ENCODE measurements at regions not wholly inside any gene's neighbourhood (a gene's known extent, or its start where the extent isn't known, plus 50 kb on each side); places are given as distances from the start of the nearest gene placed in this dataset.

DNA sequence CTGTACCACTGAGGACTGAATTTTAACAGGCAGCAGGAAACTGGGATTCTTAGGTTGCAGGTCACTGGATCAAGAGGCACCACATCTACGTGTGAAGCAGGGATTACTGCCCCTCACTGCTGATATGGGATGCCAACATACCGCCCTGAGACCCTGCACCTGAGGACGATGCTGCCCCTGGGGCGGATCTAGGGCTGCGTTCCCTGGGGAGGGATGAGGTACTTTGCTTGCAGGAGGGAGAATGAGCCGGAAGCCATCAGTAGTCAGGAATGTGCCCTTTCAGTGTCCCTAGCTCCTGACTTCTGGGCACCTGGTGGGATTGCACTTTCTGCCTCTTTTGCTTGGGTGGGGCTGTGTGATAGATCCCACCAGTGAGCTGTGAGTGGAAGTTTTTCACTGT is 122.8 kb downstream of the RPLP1 start:
- no peak for DNase-seq (ENCODE audit: low read depth, low spot score)

DNA sequence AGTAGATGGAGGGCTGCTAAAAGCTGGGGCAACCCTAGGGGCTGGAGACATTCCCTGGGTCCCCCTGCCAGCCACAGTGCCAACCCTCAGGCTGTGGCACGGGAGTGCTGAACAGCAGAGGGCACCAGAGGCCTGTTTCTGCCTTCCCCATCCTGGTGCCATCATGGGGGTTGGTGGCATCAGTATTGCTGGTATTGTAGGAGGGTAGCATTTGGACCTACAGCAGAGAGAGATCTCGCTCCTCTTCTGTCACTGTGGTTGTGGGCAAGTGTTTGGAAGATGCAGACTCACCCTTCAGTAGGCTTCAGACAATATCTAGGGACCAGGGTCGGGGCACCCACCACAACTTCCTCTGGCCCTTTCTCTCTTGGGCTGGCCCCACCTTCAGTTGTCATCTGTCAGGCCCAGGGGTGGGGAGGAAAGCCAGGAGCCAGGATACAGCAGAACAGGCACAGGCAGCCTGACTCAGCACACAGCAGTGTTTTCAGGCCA is 123.5 kb downstream of the RPLP1 start:
- no peak for DNase-seq (ENCODE audit: low read depth, low spot score)

DNA sequence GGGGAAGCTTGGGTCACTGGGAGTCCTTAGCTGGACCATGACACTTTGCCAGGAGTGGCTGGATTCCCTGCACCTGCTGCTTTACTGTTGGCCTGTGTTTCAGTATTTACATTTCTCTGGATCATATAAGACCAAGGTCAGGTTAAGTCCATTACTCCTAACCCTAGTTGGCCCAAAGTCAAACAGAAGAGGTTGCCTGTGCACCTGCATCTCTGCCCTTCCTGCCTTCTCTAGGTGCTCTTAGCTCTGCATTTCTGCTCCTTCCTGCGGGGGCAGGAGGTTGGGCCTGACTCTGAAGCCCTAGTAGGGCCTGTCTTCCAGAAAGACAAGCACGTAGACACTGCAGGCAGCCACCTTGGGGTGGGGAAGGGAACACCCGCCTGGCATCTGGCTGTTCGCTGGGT is 124.3 kb downstream of the RPLP1 start:
- no peak for DNase-seq (ENCODE audit: low read depth, low spot score)

DNA sequence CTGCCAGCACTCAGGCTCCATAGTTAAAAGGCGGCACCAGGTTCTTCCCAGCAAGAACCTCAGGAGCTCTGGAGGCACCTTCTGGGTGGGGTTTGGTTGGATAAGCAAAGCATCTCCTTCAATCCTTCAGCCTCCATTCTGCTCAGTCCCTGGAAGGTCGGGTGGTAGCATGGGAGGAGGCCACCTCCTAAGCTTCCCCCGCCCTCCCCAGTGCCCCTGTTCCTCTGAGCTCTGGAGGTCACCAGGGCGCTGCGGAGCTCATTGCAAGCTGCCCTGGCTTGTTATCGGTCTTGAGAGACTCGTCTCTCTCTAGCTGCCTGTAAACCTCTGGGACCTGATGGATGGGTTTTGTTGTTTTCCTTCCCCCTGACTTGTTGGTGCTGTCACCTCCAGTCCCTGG is 124.8 kb downstream of the RPLP1 start:
- no peak for DNase-seq (ENCODE audit: low read depth, low spot score)

DNA sequence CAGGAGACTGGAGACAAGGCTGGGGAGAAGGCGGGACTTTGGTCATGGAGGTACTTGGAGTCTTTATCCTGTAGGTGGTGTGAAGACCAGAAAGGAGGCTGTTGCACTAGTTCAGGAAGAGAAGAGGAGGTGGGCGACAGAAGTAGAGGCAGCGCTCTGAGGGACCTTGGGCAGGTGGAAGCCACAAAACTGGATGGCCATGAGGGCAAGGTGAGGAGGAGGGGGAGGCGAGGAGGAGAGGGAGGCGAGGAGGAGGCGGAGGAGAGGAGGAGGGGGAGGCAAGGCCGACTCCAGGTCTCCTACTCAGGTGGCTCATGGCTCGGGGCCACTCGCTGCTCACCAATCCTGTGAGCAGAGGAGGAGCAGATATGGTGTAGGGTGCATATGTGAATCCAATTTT is 125.6 kb downstream of the RPLP1 start:
- no peak for DNase-seq (ENCODE audit: low read depth, low spot score)

DNA sequence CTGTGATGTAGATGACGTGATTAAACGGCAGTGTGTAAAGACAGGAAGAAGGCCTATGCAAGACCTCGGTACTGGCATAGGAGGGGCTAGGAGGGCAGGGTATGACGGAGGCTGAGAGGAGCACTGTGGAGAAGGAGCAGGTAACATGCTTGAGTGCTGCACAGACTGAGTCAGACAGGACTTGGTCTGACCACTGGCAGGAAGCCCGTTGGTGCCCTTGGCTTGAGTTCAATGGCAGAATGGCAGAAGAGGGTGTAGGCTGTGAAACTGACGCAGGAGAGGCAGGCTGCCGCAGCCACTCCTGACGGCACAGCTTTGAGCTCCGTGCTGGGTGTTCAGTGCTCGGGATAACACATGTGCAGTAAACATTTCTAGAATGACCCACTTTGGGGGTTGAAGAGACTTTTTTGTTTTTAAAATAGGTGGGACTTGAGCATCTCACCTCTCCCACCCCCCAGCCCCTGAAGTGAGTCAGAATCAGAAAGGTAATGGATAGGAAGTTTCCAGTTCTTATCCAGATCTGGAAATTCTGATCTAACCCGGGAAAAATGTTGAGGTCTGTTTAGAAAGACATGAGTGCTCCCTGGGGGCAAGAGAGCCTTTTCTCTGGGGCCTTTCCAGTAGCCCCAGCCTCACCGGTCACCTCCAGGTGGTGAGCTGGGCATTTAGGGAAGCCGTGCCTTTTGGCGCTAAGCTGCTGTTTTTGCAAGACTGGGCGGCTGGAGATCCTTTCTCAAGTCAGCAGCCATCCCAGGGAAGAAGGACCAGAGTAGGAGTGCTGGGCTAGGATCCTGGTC is 126.4 kb downstream of the RPLP1 start:
- DNase-seq (ENCODE audit: low read depth, low spot score) = no peak

DNA sequence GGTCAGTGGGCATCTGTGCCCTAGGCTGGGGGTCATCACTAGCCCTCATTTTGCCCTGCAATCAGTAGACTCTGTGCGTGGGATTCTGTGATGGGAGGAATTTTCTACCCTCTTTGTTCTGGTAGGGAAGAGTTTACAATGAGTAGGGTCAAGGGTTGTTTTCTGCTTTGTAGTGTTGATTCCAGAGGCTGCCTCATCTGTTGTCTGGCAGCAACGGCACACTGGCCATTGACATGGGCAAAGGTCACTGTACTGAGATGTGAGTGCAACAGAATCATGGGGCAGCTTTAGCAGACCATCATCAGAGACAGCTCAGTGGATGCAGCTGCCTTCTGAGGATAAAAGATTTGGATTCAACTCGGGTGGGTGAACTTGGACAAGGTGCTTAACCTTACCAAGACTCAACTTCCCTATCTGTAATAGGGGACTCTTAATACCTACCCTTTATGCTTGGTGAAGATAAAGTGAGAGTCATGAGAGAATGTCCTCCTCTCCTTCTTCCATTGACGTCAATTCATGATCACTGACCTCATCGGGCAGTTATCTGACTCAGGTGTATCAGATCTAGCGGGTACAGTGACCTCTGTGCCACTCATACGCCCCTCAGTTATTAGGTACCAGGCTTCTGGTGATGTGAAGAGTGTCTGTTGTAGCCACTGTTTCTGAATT is 127.5 kb downstream of the RPLP1 start:
- no peak for DNase-seq (ENCODE audit: low read depth, low spot score)

DNA sequence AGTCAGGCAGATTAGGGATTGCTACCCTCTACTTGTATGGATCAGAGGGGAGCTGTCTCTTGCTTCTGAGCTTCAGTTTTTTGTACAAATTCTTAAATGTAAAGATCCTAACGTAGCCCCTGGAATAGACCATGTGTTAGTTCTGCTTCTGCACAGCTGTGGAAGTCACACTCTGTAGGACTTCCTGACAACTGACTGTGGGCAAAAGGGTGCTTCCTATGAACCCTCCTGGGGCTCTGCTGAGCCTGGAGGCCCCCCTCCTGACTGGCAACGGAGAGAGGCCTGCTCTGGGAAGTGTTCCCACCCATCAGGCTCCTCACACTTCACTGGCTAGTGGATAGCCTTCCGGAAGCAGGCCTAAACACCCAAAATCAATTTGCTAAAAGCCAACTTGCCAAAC is 131.0 kb downstream of the RPLP1 start:
- no peak for DNase-seq (ENCODE audit: low read depth, low spot score)

DNA sequence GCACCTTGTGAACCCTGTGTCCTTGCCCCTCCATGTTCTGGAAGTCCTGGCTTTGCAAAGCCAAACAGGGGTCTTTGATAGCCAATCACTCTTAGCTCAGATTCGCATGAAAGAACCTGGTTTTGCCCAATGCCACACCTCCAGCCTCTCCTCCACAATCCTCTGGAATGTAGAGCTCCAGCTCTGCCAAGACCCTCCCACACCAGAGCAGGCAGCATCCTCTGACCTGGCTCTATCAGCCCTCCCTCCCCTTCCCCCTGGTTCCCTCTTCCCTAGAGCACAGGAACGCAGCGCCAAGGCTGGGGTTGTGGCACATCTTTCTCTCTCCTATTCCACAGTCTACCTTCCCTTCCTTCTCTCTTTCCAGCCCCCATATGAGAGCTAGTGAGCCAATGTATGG is 133.3 kb downstream of the RPLP1 start:
- no peak for DNase-seq (ENCODE audit: low read depth, low spot score)

DNA sequence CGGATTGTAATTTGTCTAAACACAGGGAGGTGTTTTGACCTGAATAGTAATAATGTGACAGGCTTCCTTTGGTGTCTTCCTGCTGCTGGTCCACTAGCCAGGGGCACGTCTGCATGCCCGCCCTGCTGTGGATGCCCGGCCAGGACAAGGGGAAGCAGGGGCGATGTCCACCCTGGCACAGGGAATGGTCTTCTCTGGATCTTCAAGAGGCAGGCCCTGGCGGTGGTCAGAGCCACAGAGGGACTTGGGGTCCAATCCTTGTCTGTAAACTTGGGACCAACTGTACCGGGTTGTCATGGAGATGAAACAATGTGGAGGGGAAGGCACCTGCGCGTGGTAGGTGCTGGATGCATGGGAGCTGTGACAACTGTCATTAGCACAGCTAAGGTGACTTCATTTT is 134.1 kb downstream of the RPLP1 start:
- DNase-seq (ENCODE audit: low read depth, low spot score) = no peak

DNA sequence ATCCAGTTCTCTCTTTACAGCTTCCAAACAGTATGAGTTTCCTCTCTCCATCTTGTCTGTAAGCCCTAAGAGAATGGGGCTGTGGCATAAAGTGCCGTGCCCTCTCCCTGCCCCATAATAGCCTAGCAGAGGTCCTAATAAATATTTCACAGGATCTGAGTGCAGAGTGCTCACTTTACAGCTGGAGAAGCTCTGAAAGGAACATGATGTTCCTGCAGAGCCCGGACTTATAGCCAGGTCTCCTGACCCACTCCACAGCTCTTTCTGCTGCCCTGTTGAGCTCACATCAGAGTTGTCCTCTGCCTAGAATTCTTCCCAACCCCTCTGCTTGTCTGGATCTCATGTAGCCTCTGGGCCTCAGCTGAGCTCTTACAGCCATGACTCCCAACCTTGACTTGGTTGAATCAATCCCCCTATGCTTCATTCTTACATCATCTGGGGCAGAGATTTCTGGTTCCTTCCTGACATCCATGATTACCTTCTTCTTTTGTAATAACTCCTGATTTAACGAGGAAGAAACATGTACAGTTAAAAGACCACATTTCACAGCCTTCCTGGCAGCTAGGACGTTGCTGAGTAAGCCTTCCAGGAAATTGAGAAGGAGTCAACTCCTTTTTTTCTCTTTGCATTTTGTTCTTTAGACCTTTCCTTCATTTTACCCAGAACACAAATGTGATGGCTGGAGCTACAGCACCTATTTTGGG is 135.3 kb downstream of the RPLP1 start:
- no peak for DNase-seq (ENCODE audit: low read depth, low spot score)

DNA sequence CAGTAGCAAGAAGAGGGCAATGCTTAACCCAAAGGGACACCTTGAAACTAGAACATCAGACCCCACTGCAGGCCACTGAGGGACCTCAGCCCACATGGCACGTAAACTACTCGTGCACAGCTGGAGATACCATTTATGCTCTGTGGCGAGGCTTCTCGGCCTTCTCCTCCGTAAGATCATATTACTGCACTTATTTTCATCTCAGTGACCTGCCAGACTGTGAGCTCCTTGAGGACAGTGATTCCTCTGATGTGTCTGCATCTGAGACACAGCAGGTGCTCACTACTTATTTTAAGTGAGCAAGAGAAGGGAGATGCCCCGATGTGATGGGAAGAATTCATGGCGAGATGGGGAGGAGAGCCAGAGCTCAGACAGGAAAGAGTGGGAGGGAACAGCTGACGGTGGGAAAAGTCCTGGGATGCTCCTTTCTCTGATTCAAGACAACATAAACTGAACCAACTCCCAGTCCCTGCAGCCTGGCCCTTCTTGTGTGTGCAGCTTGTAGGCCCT is 137.6 kb downstream of the RPLP1 start:
- DNase-seq (ENCODE audit: low read depth, low spot score) = no peak

DNA sequence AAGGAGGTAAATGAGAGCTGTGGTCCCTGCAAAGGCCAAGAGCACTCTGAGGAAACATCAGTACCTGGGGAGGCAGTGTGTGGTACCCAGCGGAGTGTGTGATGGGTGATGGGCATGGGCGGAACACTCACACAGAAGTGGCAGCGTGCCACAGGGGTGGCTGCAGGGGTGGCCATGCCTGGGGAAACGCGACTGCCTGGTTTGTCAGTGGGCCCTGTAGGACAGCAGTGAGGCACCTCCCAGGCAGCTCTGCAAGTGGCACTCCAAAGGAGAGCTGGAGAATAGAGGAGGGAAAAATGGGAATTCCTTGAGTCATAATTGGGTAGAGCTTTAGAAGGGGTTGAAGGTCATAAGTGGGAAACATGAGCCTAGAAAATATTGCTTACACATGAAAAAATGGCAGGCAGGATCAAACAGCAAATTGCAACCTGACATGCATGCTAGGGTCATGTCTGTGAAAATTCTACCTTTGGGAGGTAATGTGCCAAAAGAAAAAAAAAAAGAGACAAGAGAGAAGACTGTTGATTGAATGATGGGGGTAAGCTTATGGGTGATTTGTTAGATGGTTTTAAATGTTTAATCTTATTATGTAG is 138.4 kb downstream of the RPLP1 start:
- DNase-seq (ENCODE audit: low read depth, low spot score) = no peak

DNA sequence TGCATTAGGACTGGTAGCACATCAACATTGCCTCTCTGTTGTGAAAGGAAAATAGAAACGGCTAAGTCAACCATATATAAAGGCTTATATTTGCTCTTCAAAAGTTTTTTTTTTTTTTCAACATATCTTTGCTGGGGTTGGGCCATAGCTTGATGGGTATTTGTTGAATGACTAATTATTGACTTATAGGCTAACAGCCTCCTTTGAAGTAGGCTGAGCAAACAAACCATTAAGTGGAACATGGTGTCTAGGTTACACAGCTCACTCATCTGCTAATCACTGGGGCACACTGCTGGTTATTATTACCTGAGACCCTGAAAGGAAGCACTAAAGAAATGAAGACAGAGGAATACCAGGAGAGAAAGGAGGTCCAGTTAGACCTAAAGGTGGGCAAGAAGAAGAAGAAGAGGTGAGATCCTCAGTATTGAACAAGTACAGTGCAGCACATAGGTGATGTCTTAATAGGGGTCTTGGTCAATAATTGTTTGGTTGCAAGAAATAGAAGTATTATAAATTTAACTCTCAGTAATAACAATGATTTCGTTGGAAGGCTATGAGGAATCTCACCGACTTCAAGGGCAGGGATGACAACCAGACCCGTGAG is 139.4 kb downstream of the RPLP1 start:
- no peak for DNase-seq (ENCODE audit: low read depth, low spot score)

DNA sequence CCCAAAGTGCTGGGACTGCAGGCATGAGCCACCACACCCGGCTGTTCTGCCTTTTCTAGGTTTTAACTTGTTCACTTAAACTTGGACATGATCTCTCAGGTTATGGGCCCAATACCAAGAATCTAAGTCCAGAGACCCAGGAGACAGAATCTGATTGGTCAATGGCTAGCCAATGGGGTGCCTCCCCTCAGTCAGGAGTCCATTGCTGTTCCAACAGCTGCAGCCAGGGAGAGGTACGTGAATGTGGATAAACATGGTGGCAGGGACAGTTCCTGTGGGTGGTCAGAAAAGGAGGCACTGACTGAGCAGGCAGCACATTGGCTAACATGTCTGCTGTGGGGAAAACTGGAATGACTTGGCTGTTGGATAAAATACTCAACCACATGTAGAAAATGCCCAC is 140.3 kb downstream of the RPLP1 start:
- no peak for DNase-seq (ENCODE audit: low read depth, low spot score)

DNA sequence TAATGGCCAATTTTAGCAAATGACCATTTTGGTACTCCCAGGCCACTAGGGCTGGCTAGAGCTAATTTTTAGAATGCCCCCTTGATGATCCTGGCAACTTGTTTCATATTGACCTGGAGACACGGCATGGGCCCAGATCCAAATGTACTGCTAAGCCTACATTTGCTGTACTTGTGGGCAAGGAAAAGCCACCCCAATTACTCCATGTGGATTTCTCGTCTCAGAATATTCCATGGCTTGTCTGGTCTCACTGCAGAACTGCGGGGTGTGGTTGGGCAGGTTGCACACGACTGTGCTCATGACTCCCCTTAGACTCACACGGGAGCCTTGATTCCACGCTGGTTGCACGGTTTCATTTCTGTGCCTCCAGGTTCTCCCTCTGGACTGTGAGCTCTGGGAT is 140.9 kb downstream of the RPLP1 start:
- DNase-seq (ENCODE audit: low read depth, low spot score) = no peak

DNA sequence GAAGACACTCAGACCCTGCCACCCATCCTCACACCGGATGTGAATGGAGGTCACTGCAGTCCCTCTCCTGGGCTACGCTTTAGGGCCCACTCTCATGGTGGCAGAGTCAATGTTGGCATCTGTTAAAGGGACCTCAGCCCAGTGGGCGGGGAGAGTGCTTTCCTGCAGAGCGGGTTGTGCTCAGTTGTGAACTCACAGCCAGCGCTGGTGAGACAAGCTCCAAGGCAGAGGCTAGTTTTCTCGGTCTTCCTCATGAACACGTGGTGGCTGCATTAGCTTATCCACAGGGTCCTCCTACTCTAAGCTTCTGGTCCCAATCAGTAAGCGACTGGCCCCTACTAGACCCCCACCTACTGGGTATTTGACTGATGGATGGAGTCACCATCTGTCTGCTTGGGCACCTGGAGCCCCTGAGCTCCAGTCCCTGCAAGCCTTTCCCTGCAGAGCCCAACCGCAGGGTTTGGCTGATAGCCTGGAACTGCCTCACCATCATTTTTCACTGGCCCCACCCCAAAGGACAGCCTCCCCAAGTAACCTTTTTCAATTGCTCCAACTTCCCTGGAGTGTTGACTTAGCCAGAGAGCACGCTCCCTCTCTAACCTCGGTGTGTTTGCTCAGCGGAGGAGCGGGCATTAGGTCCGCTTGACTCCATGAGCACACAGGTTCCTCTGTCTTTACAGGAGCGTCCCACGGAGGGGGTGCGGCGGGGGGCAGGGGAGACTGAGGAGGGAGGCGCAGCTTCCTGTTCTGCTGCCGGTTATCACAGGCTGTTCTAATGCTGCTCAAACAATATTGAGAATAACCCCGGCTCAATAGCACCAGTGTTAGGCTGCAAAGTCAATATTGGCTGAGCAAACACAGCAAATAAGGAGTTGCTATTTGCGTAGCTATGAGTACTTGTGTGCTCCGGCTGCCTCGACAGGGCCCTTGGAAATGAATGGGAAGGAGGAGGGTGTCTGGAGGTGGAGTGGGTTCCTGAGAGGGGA is 141.7 kb downstream of the RPLP1 start:
- DNase-seq (ENCODE audit: low read depth, low spot score) = peak; percentile 79

DNA sequence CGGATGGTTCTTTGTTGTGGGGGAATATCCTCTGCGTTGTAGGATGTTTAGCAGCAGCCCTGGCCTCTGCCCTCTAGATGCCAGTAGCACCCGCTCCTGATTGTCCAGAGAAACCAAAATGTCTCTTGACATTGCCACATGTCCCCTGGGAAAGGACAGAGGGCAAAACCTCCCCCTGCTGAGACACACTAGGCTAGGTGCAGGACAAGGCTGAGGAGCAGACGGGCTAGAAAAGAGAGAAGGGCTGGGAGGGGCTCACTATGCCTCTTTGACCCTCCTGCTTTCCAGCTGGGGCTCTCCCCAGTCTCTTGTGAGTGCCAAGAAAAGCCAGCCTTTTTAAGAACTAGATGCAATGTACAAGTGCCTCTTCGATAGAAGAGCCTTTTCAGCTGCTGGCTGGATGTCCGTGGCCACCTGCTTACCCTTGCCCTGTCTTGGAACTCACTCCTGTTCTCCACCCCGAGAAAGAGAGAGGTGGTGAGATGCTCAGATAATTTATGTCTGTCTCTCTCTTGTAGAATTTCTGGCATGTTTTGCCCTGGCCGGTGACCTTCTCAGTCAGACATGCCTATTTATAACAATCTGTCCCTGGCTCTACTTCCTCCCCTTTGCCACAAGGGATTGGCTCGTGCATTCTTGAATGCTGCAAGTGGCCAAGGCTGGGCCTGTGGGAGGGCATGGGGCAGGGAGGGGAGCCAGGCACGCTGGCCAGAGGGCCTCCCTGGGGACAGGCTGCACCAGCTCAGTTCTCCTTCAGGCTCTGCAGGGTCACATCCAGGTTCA is 142.6 kb downstream of the RPLP1 start:
- DNase-seq (ENCODE audit: low read depth, low spot score) = no peak

DNA sequence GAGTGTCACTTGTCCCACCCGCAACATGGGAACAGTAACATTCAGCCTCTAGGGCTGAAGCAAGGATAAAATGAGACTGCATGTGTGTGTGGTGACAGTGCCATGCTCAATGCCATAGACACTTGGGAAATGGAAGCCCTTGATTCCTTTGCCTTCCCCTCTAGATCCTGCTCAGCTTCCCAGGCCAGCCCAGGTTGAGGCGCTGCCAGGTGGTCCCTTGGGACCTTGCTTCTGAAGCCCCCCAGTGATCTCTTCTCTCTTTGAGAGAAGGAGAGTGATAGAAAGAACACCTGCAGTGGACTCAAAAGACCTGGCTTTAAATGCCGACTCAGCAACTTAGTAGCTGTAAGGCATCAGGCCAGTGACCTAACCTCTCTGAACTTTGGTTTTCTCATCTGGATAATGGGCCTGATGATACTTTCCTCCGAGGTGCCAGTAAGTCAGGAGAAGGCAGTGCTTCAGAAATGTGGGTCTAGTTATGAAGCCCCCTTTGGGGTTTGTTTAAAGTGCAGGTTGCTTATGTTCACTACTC is 144.5 kb downstream of the RPLP1 start:
- no peak for DNase-seq (ENCODE audit: low read depth, low spot score)
